ENCODE measurements at regions not wholly inside any gene's neighbourhood (a gene's known extent, or its start where the extent isn't known, plus 50 kb on each side); places are given as distances from the start of the nearest gene placed in this dataset.
"Not testable (repeated sequence)": the region's sequence is repeated elsewhere in the genome, so short reads cannot be mapped to it uniquely, and the experiment has no call there.

DNA sequence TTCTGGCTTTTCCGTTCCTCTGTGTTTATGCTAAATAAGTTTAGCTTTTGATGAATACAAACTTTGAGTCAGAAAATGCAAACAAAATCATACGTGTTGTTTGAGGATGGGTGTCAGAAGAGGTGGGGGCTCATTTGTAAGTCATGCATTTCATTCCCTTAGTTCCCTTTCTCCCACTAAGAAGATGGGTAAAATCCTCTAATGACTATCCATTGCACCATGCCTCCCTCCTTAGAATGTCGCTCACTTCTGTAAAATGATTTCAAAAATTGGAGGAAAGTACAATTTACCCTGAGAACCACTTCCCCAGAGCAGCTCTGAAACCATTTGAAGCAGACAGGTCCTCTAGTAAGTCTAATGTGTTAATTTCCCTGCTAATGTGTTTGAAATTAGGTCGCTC, 629.6 kb upstream of the VRK2 start:
- no peak overlapping the region for H3K4me3 ChIP-seq
- no peaks in the 10 kb centered on the region for H3K9me2 ChIP-seq (ENCODE audit: insufficient read depth)
- no peaks in the 10 kb centered on the region for H4K20me1 ChIP-seq (ENCODE audit: insufficient read depth)
- DNase-seq: no peak
- H3K4me2 ChIP-seq (ENCODE audit: unreplicated experiment): no peak overlapping the region
- TF ChIP-seq EZH2 (IDR thresholded peaks at IDR 0.05; ENCODE audit: insufficient read depth, poor library complexity, severe bottlenecking) (no peak), EZH2phosphoT487 (IDR thresholded peaks at IDR 0.05; ENCODE audit: insufficient read depth, low read depth) (no peak)
- no peaks in the 10 kb centered on the region for H3K36me3 ChIP-seq (ENCODE audit: low read depth)
- in situ Hi-C loops (cut with MboI): no loop called here
- no peak overlapping the region for H2AFZ ChIP-seq
- 12 to 15% methylated on average over 4 of the region's 4 CpGs for WGBS, 2 experiments (ENCODE audit: low coverage in 1 of 2, low lambda C conversion rate in 2 of 2, missing lambda C conversion rate in 2 of 2)
- H3K27me3 ChIP-seq (replicated peaks; ENCODE audit: insufficient read depth): no peaks in the 10 kb centered on the region
- no peak overlapping the region for H3K9ac ChIP-seq
- no peaks in the 10 kb centered on the region for H3F3A ChIP-seq (ENCODE audit: insufficient read depth)
- no peaks in the 10 kb centered on the region for H3K79me2 ChIP-seq (ENCODE audit: insufficient read depth)
- H3K27ac ChIP-seq: no peak overlapping the region
- no peaks in the 10 kb centered on the region for H3K4me1 ChIP-seq (ENCODE audit: insufficient read depth)
- no peaks in the 10 kb centered on the region for H3K9me3 ChIP-seq (ENCODE audit: low read depth)

DNA sequence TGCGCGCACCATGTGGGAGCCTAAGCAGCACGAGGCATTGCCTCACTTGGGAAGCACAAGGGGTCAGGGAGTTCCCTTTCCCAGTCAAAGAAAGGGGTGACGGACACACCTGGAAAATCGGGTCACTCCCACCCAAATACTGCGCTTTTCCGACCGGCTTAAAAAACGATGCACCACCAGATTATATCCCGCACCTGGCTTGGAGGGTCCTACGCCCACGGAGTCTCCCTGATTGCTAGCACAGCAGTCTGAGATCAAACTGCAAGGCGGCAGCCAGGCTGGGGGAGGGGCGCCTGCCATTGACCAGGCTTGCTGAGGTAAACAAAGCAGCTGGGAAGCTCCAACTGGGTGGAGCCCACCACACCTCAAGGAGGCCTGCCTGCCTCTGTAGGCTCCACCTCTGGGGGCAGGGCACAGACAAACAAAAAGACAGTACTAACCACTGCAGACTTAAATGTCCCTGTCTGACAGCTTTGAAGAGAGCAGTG, 627.7 kb upstream of the VRK2 start:
- H3K79me2 ChIP-seq (ENCODE audit: insufficient read depth); in situ Hi-C loops (cut with MboI): not testable (repeated sequence)
- 53 to 63% methylated on average over 8 to 14 of the region's 14 CpGs for WGBS, 2 experiments (ENCODE audit: low coverage in 1 of 2, low lambda C conversion rate in 2 of 2, missing lambda C conversion rate in 2 of 2)

DNA sequence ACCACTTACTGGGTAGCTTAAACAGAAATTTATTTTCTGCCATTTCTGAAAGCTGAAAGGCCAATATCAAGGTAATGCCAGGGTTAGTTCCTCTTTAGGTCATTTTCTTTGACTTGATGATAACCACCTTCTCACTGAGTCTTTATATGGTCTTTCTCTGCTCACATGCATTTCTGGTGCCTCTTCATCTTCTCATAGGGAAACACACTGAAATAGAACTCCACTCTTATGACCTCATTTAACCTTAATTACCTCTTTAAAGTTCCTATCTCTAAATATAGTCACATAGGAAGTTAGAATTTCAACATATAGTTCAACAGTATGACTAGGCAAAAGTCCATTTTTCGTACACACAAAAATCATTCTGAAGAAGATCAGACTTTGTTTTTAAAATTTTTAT, 616.8 kb upstream of the VRK2 start:
- Histone ChIP-seq H4K20me1 (ENCODE audit: insufficient read depth) (no peaks in the 10 kb centered on the region), H3K36me3 (ENCODE audit: low read depth) (no peaks in the 10 kb centered on the region), H3K4me3 (no peak overlapping the region), H2AFZ (no peak overlapping the region), H3K9me3 (ENCODE audit: low read depth) (no peaks in the 10 kb centered on the region), H3K27ac (no peak overlapping the region), H3K9me2 (ENCODE audit: insufficient read depth) (no peaks in the 10 kb centered on the region), H3F3A (ENCODE audit: insufficient read depth) (no peaks in the 10 kb centered on the region), H3K27me3 (replicated peaks; ENCODE audit: insufficient read depth) (no peaks in the 10 kb centered on the region), H3K4me1 (ENCODE audit: insufficient read depth) (no peaks in the 10 kb centered on the region), H3K79me2 (ENCODE audit: insufficient read depth) (no peaks in the 10 kb centered on the region), H3K4me2 (ENCODE audit: unreplicated experiment) (no peak overlapping the region), H3K9ac (no peak overlapping the region)
- WGBS, 2 experiments (ENCODE audit: low coverage in 1 of 2, low lambda C conversion rate in 2 of 2, missing lambda C conversion rate in 2 of 2): 27 to 43% methylated on average over 1 of the region's 1 CpG
- in situ Hi-C loops (cut with MboI): no loop called here
- TF ChIP-seq EZH2 (IDR thresholded peaks at IDR 0.05; ENCODE audit: insufficient read depth, poor library complexity, severe bottlenecking) (no peak), EZH2phosphoT487 (IDR thresholded peaks at IDR 0.05; ENCODE audit: insufficient read depth, low read depth) (no peak)
- no peak for DNase-seq

More for the DNA sequence above, 627.7 kb upstream of the VRK2 start:
- not testable (repeated sequence) for H2AFZ ChIP-seq; H3K27me3 ChIP-seq (replicated peaks; ENCODE audit: insufficient read depth); H3K4me3 ChIP-seq; H3K9me2 ChIP-seq (ENCODE audit: insufficient read depth); H3K9me3 ChIP-seq (ENCODE audit: low read depth); DNase-seq; H3K9ac ChIP-seq; H3K4me1 ChIP-seq (ENCODE audit: insufficient read depth); H3F3A ChIP-seq (ENCODE audit: insufficient read depth); H3K36me3 ChIP-seq (ENCODE audit: low read depth); H3K4me2 ChIP-seq (ENCODE audit: unreplicated experiment); H3K27ac ChIP-seq; H4K20me1 ChIP-seq (ENCODE audit: insufficient read depth)

DNA sequence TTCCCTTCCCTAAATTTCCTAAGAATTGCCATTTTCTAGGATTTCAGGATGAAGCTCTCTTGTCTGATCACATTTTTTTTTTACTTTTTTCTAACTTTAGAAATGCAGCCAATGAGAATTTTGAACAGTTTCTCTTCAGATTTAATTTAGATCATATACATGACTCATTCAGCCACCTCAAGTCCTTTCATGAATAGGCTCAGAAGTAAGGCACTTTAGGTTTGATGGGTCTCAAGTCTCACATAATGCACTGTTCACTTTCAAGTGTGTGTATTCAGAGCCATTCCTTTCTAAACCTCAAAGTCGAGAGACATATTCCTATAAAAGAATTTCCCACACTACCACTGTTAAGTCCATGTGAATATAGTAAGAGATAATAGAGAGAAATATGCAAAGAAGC, 614.1 kb upstream of the VRK2 start:
- no peaks in the 10 kb centered on the region for H3K27me3 ChIP-seq (replicated peaks; ENCODE audit: insufficient read depth)
- TF ChIP-seq EZH2 (IDR thresholded peaks at IDR 0.05; ENCODE audit: insufficient read depth, poor library complexity, severe bottlenecking): no peak
- TF ChIP-seq EZH2phosphoT487 (IDR thresholded peaks at IDR 0.05; ENCODE audit: insufficient read depth, low read depth): no peak

DNA sequence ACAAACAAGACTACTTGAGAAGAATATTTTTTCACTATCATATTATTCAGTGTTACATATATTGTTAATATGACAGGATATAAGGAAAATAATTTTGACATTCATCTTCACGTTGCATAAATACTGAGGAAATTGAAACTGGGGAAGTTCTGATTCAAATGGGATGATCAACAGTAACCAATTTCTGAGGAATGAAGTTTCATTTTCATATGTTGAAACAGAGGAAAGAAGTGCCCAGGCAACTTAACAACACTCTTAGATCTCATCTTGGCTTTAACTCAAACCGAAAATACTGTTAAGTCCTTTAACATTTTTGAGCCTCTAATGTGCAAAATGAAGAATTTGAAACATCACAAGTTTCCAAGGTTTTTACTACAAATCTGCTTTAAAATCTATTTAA, 612.2 kb upstream of the VRK2 start:
- Histone ChIP-seq H3K9me3 (ENCODE audit: low read depth) (no peaks in the 10 kb centered on the region), H3F3A (ENCODE audit: insufficient read depth) (no peaks in the 10 kb centered on the region), H3K4me2 (ENCODE audit: unreplicated experiment) (no peak overlapping the region), H3K79me2 (ENCODE audit: insufficient read depth) (no peaks in the 10 kb centered on the region), H3K36me3 (ENCODE audit: low read depth) (no peaks in the 10 kb centered on the region), H3K9ac (no peak overlapping the region), H3K9me2 (ENCODE audit: insufficient read depth) (no peaks in the 10 kb centered on the region), H4K20me1 (ENCODE audit: insufficient read depth) (no peaks in the 10 kb centered on the region), H2AFZ (no peak overlapping the region), H3K4me1 (ENCODE audit: insufficient read depth) (no peaks in the 10 kb centered on the region), H3K27ac (no peak overlapping the region), H3K27me3 (replicated peaks; ENCODE audit: insufficient read depth) (no peaks in the 10 kb centered on the region), H3K4me3 (no peak overlapping the region)
- DNase-seq: no peak
- 23 to 28% methylated on average over 2 of the region's 2 CpGs for WGBS, 2 experiments (ENCODE audit: low coverage in 1 of 2, low lambda C conversion rate in 2 of 2, missing lambda C conversion rate in 2 of 2)
- in situ Hi-C loops (cut with MboI): no loop called here
- TF ChIP-seq EZH2phosphoT487 (IDR thresholded peaks at IDR 0.05; ENCODE audit: insufficient read depth, low read depth): no peak

More for the DNA sequence above, 614.1 kb upstream of the VRK2 start:
- no peak for DNase-seq
- Histone ChIP-seq H3K4me3 (no peak overlapping the region), H3K9ac (no peak overlapping the region), H3K4me2 (ENCODE audit: unreplicated experiment) (no peak overlapping the region), H3F3A (ENCODE audit: insufficient read depth) (no peaks in the 10 kb centered on the region), H3K79me2 (ENCODE audit: insufficient read depth) (no peaks in the 10 kb centered on the region), H4K20me1 (ENCODE audit: insufficient read depth) (no peaks in the 10 kb centered on the region), H3K27ac (no peak overlapping the region), H3K4me1 (ENCODE audit: insufficient read depth) (no peaks in the 10 kb centered on the region), H2AFZ (no peak overlapping the region), H3K9me3 (ENCODE audit: low read depth) (no peaks in the 10 kb centered on the region), H3K36me3 (ENCODE audit: low read depth) (no peaks in the 10 kb centered on the region), H3K9me2 (ENCODE audit: insufficient read depth) (no peaks in the 10 kb centered on the region)
- 23 to 29% methylated on average over 1 of the region's 1 CpG for WGBS, 2 experiments (ENCODE audit: low coverage in 1 of 2, low lambda C conversion rate in 2 of 2, missing lambda C conversion rate in 2 of 2)
- in situ Hi-C loops (cut with MboI): no loop called here

All from GM23248 (cell line).